GM23338 (cell line): ENCODE measurements at regions not wholly inside any gene's neighbourhood (a gene's known extent, or its start where the extent isn't known, plus 50 kb on each side); places are given as distances from the start of the nearest gene placed in this dataset.

Experiments used
- ATAC-seq: fragments of 200-7000 bp; cut with Tn5 transposase; 3 replicates; pipeline ENCODE4 v1.9.1; 2020
- DNase-seq: peaks from one replicate; pipeline ENCODE4 v3.0.0-alpha.2; 2015; ENCODE audit warnings: low spot score
- H2AFZ ChIP-seq: fragments of 200-600 bp; sonication (generic); 2 replicates; pipeline ENCODE4 v1.8.0; 2016; ENCODE audit warnings: antibody characterized with exemption, mild to moderate bottlenecking, moderate library complexity
- H3F3A ChIP-seq: fragments of 200-600 bp; sonication (generic); replicated peaks from 2 replicates; pipeline ENCODE4 v1.8.0; 2017; ENCODE audit warnings: antibody characterized with exemption, mixed run types, low read depth
- H3K27ac ChIP-seq: fragments of 200-600 bp; sonication (generic); 2 replicates; pipeline ENCODE4 v1.6.1; 2016; ENCODE audit warnings: low read depth
- H3K27me3 ChIP-seq: fragments of 200-600 bp; sonication (generic); 2 replicates; pipeline ENCODE4 v1.8.0; 2016; ENCODE audit warnings: mild to moderate bottlenecking, mixed run types, moderate library complexity; ENCODE audit not compliant: insufficient read depth
- H3K36me3 ChIP-seq: fragments of 200-600 bp; sonication (generic); 2 replicates; pipeline ENCODE4 v1.8.0; 2016; ENCODE audit warnings: mild to moderate bottlenecking; ENCODE audit not compliant: insufficient read depth
- H3K4me1 ChIP-seq: fragments of 200-600 bp; sonication (generic); 2 replicates; pipeline ENCODE4 v1.8.0; 2016; ENCODE audit warnings: mild to moderate bottlenecking, moderate library complexity; ENCODE audit not compliant: insufficient read depth
- H3K4me2 ChIP-seq: fragments of 200-600 bp; sonication (generic); 2 replicates; pipeline ENCODE4 v1.7.1; 2017; ENCODE audit warnings: mixed run types
- H3K4me3 ChIP-seq: fragments of 200-600 bp; sonication (generic); 2 replicates; pipeline ENCODE4 v1.6.1; 2016; ENCODE audit warnings: mixed run types
- H3K79me2 ChIP-seq: fragments of 200-600 bp; sonication (generic); replicated peaks from 2 replicates; pipeline ENCODE4 v1.8.0; 2017; ENCODE audit warnings: mild to moderate bottlenecking; ENCODE audit not compliant: insufficient read depth
- H3K9me2 ChIP-seq: fragments of 200-600 bp; sonication (generic); 2 replicates; pipeline ENCODE4 v1.8.0; 2017; ENCODE audit not compliant: insufficient read depth
- H4K20me1 ChIP-seq: fragments of 200-600 bp; sonication (generic); replicated peaks from 2 replicates; pipeline ENCODE4 v1.8.0; 2017; ENCODE audit warnings: mild to moderate bottlenecking; ENCODE audit not compliant: insufficient read depth
- H3K27ac Mint-ChIP-seq: 2 replicates; pipeline ENCODE4 v1.8.0; 2020; ENCODE audit warnings: inconsistent platforms, mild to moderate bottlenecking, moderate library complexity, mixed read lengths
- H3K27me3 Mint-ChIP-seq: 3 replicates; pipeline ENCODE4 v1.8.0; 2022; ENCODE audit warnings: low read depth, mild to moderate bottlenecking, moderate library complexity, mixed read lengths, inconsistent platforms; ENCODE audit not compliant: insufficient read depth, poor library complexity
- H3K36me3 Mint-ChIP-seq: 3 replicates; pipeline ENCODE4 v1.8.0; 2021; ENCODE audit warnings: low read depth, mild to moderate bottlenecking, inconsistent platforms, moderate library complexity, mixed read lengths
- H3K4me1 Mint-ChIP-seq: 3 replicates; pipeline ENCODE4 v1.8.0; 2020; ENCODE audit warnings: mild to moderate bottlenecking, inconsistent platforms, mixed read lengths
- H3K4me3 Mint-ChIP-seq: 3 replicates; pipeline ENCODE4 v1.8.0; 2021; ENCODE audit warnings: moderate library complexity, mild to moderate bottlenecking, inconsistent platforms, mixed read lengths
- H3K9me3 Mint-ChIP-seq: 3 replicates; pipeline ENCODE4 v1.8.0; 2020; ENCODE audit warnings: moderate library complexity, mild to moderate bottlenecking, inconsistent platforms, mixed read lengths
- CREB1 ChIP-seq: fragments of 250-450 bp; sonication (Bioruptor Pico); IDR thresholded peaks from 2 replicates; pipeline ENCODE4 v1.5.0; 2020; ENCODE audit warnings: low read depth, mild to moderate bottlenecking, moderate library complexity
- CTCF ChIP-seq, 2 experiments: fragments of 200-600 bp in 1 of 2; sonication (generic) in 1 of 2; conservative IDR thresholded peaks; 2 replicates each; pipeline versions ENCODE4 v1.5.1 to v1.6.1; 2016 to 2017; ENCODE audit warnings: antibody characterized with exemption in 2 of 2, low read depth in 2 of 2, mild to moderate bottlenecking in 2 of 2, moderate library complexity in 1 of 2
- EZH2phosphoT487 ChIP-seq: fragments of 200-600 bp; sonication (generic); IDR thresholded peaks from one replicate; pipeline ENCODE4 v1.8.1; 2018; ENCODE audit warnings: antibody characterized with exemption; ENCODE audit not compliant: unreplicated experiment
- JUNB ChIP-seq: IDR thresholded peaks from one replicate; pipeline ENCODE4 v1.6.1; 2016; ENCODE audit warnings: antibody characterized with exemption; ENCODE audit not compliant: unreplicated experiment
- NANOG ChIP-seq: IDR thresholded peaks from 2 replicates; pipeline ENCODE4 v1.6.1; 2016; ENCODE audit warnings: antibody characterized with exemption, borderline replicate concordance
- REST ChIP-seq: IDR thresholded peaks from one replicate; pipeline ENCODE4 v1.6.1; 2018; ENCODE audit warnings: antibody characterized with exemption; ENCODE audit not compliant: unreplicated experiment
- ZNF114 ChIP-seq: fragments of 250-450 bp; sonication (Bioruptor Pico); IDR thresholded peaks from 2 replicates; pipeline ENCODE4 v1.5.0; 2020; ENCODE audit warnings: mild to moderate bottlenecking, moderate library complexity
- ZNF462 ChIP-seq: fragments of 250-450 bp; sonication (Bioruptor Pico); IDR thresholded peaks from 2 replicates; pipeline ENCODE4 v1.5.0; 2020; ENCODE audit warnings: mild to moderate bottlenecking, moderate library complexity

GRCh38 chr5:167881041-167881440 is 410.4 kb upstream of the WWC1 start (continued):
- TF ChIP-seq CTCF (conservative IDR thresholded peaks at IDR 0.05; ENCODE audit: low read depth in 2 of 2) (no peak), CREB1 (CRISPR knock-in tag) (no peak), NANOG (no peak)

- Histone ChIP-seq H2AFZ (no peak overlapping the region), H3F3A (no peaks in the 10 kb centered on the region), H3K4me3 (no peak overlapping the region), H3K79me2 (no peaks in the 10 kb centered on the region), H3K9me2 (0 out of 2 replicates have a peak, but pooled peaks cover 8% of the 10 kb centered on the region), H3K27me3 (no peaks in the 10 kb centered on the region), H4K20me1 (no peaks in the 10 kb centered on the region), H3K27ac (no peak overlapping the region), H3K4me1 (peaks cover 16% of the 10 kb centered on the region), H3K36me3 (no peaks in the 10 kb centered on the region), H3K4me2 (no peak overlapping the region)
- Mint-ChIP-seq H3K4me1 (peaks cover 25% of the 10 kb centered on the region), H3K9me3 (no peaks in the 10 kb centered on the region), H3K27ac (no peak overlapping the region), H3K36me3 (peaks cover 6% of the 10 kb centered on the region; the same call in 1 of the 3 replicates), H3K27me3 (peaks cover 2% of the 10 kb centered on the region), H3K4me3 (no peak overlapping the region)
- DNase-seq = no peak
- no peak for ATAC-seq
- TF ChIP-seq CTCF (conservative IDR thresholded peaks at IDR 0.05; ENCODE audit: low read depth in 2 of 2) = no peak
- no peak for TF ChIP-seq ZNF114 (CRISPR knock-in tag)
- no peak for TF ChIP-seq ZNF462 (CRISPR knock-in tag)
- TF ChIP-seq REST = no peak
- no peak for TF ChIP-seq EZH2phosphoT487
- no peak for TF ChIP-seq JUNB
Measured at GRCh38 chr5:167886196-167886595, 405.2 kb upstream of the WWC1 start.
